Loucy (cell line): ENCODE measurements at regions not wholly inside any gene's neighbourhood (a gene's known extent, or its start where the extent isn't known, plus 50 kb on each side); places are given as distances from the start of the nearest gene placed in this dataset.

Experiments used
- EZH2phosphoT487 ChIP-seq: fragments of 200-600 bp; IDR thresholded peaks from 2 replicates; pipeline ENCODE4 v1.6.1; 2018; ENCODE audit warnings: antibody characterized with exemption, mild to moderate bottlenecking, moderate library complexity, borderline replicate concordance
- TF ChIP-seq, protein P1 (sequence below): fragments of 200-600 bp; sonication (generic); conservative IDR thresholded peaks from 2 replicates; pipeline ENCODE4 v1.5.1; 2014; ENCODE audit warnings: mild to moderate bottlenecking, antibody characterized with exemption, low read length

GRCh38 chr5:118578093-118578492, 410.3 kb downstream of the DTWD2 start:
- TF ChIP-seq, protein P1, sequence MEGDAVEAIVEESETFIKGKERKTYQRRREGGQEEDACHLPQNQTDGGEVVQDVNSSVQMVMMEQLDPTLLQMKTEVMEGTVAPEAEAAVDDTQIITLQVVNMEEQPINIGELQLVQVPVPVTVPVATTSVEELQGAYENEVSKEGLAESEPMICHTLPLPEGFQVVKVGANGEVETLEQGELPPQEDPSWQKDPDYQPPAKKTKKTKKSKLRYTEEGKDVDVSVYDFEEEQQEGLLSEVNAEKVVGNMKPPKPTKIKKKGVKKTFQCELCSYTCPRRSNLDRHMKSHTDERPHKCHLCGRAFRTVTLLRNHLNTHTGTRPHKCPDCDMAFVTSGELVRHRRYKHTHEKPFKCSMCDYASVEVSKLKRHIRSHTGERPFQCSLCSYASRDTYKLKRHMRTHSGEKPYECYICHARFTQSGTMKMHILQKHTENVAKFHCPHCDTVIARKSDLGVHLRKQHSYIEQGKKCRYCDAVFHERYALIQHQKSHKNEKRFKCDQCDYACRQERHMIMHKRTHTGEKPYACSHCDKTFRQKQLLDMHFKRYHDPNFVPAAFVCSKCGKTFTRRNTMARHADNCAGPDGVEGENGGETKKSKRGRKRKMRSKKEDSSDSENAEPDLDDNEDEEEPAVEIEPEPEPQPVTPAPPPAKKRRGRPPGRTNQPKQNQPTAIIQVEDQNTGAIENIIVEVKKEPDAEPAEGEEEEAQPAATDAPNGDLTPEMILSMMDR, result no peak
- no peak for TF ChIP-seq EZH2phosphoT487
